ENCODE measurements at regions not wholly inside any gene's neighbourhood (a gene's known extent, or its start where the extent isn't known, plus 50 kb on each side); places are given as distances from the start of the nearest gene placed in this dataset.

- no peaks in the 10 kb centered on the region for H3K36me3 Mint-ChIP-seq
- H3K9me3 Mint-ChIP-seq = peaks cover 0 to 8% (median 3%) of the 10 kb centered on the region in 6 donors
- no peak for DNase-seq
- peaks cover 2 to 4% of the 10 kb centered on the region in 2 donors for H3K4me1 Mint-ChIP-seq
- peak overlapping the region in 1 of 6 donors; percentile 62 for H3K27ac Mint-ChIP-seq
- no peak overlapping the region for H3K4me3 Mint-ChIP-seq
- peaks cover 0 to 2% (median 0%) of the 10 kb centered on the region in 3 donors for H3K27me3 Mint-ChIP-seq (ENCODE audit: low read depth in 3 of 3)
Observed at GRCh38 chr7:64614812-64615211, 51.1 kb upstream of the ZNF107 start.

DNA sequence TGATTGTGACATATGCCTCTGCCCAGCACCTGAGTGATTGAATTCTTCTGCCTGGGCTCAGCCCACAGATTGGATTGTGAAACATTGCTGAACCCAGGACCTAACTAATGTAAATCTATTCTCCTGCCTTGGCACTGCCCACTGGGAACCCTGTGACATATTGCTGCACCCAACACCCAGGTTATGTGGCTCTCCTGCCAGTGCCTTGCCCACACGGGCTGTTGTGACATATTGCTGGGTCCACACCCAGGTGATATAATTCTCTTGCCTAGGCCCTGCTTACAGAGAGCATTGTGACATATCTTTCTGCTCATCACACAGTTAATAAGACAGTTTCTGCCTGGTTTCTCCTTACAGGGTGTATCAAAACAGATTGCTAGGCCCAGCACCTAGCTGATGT is 50.8 kb upstream of the ZNF680 start:
- no peaks in the 10 kb centered on the region for H3K36me3 Mint-ChIP-seq
- H3K9me3 Mint-ChIP-seq = peaks cover 0 to 2% (median 0%) of the 10 kb centered on the region in 6 donors
- no peak overlapping the region for H3K4me3 Mint-ChIP-seq
- no peaks in the 10 kb centered on the region for H3K27me3 Mint-ChIP-seq (ENCODE audit: low read depth in 3 of 3)
- no peak for DNase-seq
- H3K27ac Mint-ChIP-seq = no peak overlapping the region
- H3K4me1 Mint-ChIP-seq = no peaks in the 10 kb centered on the region

All from immature natural killer cell (primary cell).